A549 (cell line): ENCODE measurements at regions not wholly inside any gene's neighbourhood (a gene's known extent, or its start where the extent isn't known, plus 50 kb on each side); places are given as distances from the start of the nearest gene placed in this dataset.

Source experiments
- ATAC-seq, 2 experiments: fragments of 200-7000 bp in 1 of 2; fragments of >200 bp in 1 of 2; cut with Nextera tagmentation in 1 of 2; cut with Tn5 transposase in 1 of 2; 3 replicates each; pipeline versions ENCODE4 v1.8.0 to v1.9.1; 2018 to 2020; ENCODE audit warnings: mild to moderate bottlenecking in 1 of 2, moderate library complexity in 1 of 2
- CTCF ChIA-PET: fragments of 300-600 bp; sonication (Branson Sonifier 250); formaldehyde crosslinking; extraction: SDS; loops from one replicate; lab custom pipeline; 2021; ENCODE audit warnings: antibody characterized with exemption, inconsistent platforms; lab: Yijun Ruan, JAX
- POLR2A ChIA-PET: fragments of 350-600 bp; formaldehyde crosslinking; extraction: SDS; loops from one replicate; lab custom pipeline; 2021; ENCODE audit warnings: antibody characterized with exemption, inconsistent platforms; lab: Yijun Ruan, JAX
- DNase-seq, 2 experiments: peaks; one replicate each; pipeline versions ENCODE4 v3.0.0 to v3.0.0-alpha.2; 2011 to 2016; ENCODE audit warnings: low read depth in 1 of 2, low spot score in 1 of 2
- FAIRE-seq: peaks from 2 replicates; lab custom pipeline; 2011; peaks lifted over from hg19 to GRCh38; lab: Jason Lieb, UNC
- H3K27ac ChIP-seq, 2 experiments: fragments of >200 bp; sonication (Bioruptor Twin); formaldehyde crosslinking; 3 replicates each; pipeline ENCODE4 v1.5.1; 2016 to 2017
- H3K4me1 ChIP-seq: fragments of >200 bp; sonication (Bioruptor Twin); formaldehyde crosslinking; 3 replicates; pipeline ENCODE4 v1.6.1; 2016
- H3K4me2 ChIP-seq: fragments of >200 bp; sonication (Bioruptor Twin); formaldehyde crosslinking; 3 replicates; pipeline ENCODE4 v1.6.1; 2016
- H3K4me3 ChIP-seq: fragments of >200 bp; sonication (Bioruptor Twin); formaldehyde crosslinking; 3 replicates; pipeline ENCODE4 v1.5.1; 2016
- H3K9me3 ChIP-seq: fragments of >200 bp; sonication (Bioruptor Twin); formaldehyde crosslinking; 3 replicates; pipeline ENCODE4 v1.6.1; 2016
- BCL3 ChIP-seq: fragments of >200 bp; sonication (Bioruptor Twin); formaldehyde crosslinking; IDR thresholded peaks from 3 replicates; pipeline ENCODE4 v1.6.1; 2016
- CBX2 ChIP-seq: fragments of 200-600 bp; sonication (generic); IDR thresholded peaks from 2 replicates; pipeline ENCODE4 v1.6.1; 2016; ENCODE audit warnings: low read depth, mild to moderate bottlenecking, borderline replicate concordance
- CEBPB ChIP-seq, 2 experiments: fragments of >200 bp in 1 of 2; sonication (Bioruptor Twin) in 1 of 2; formaldehyde crosslinking in 1 of 2; IDR thresholded peaks; 2 replicates each; pipeline ENCODE4 v1.6.1; 2012 to 2016
- CTCF ChIP-seq: fragments of >200 bp; sonication (Bioruptor Twin); formaldehyde crosslinking; IDR thresholded peaks from 3 replicates; pipeline ENCODE4 v1.5.1; 2016
- ESRRA ChIP-seq: fragments of 150-350 bp; IDR thresholded peaks from 2 replicates; pipeline ENCODE4 v1.6.1; 2014; ENCODE audit warnings: mild to moderate bottlenecking, low read length, borderline replicate concordance
- GATA3 ChIP-seq: IDR thresholded peaks from 2 replicates; pipeline ENCODE4 v1.6.1; 2012; ENCODE audit warnings: borderline replicate concordance
- HES2 ChIP-seq: fragments of >200 bp; sonication (Bioruptor Twin); formaldehyde crosslinking; IDR thresholded peaks from 2 replicates; pipeline ENCODE4 v1.6.1; 2016
- HEYL ChIP-seq: fragments of 250-450 bp; sonication (Bioruptor Pico); IDR thresholded peaks from 2 replicates; pipeline ENCODE4 v1.8.0; 2021; ENCODE audit warnings: mild to moderate bottlenecking, moderate library complexity
- HMGXB4 ChIP-seq: fragments of 250-450 bp; sonication (Bioruptor Pico); IDR thresholded peaks from 2 replicates; pipeline ENCODE4 v1.5.0; 2021; ENCODE audit warnings: mild to moderate bottlenecking, moderate library complexity, borderline replicate concordance
- MAFK ChIP-seq: fragments of 450-650 bp; IDR thresholded peaks from 2 replicates; pipeline ENCODE4 v1.6.1; 2014; ENCODE audit not compliant: partially characterized antibody
- MYC ChIP-seq: IDR thresholded peaks from 2 replicates; pipeline ENCODE4 v1.6.1; 2012; ENCODE audit warnings: mild to moderate bottlenecking, inconsistent platforms, low read length, improper control_type of control experiment, borderline replicate concordance
- PBX3 ChIP-seq: IDR thresholded peaks from 2 replicates; pipeline ENCODE4 v1.6.1; 2012
- POLR2AphosphoS2 ChIP-seq: conservative IDR thresholded peaks from 2 replicates; pipeline ENCODE4 v1.6.1; 2012; ENCODE audit warnings: low read length, improper control_type of control experiment, inconsistent platforms
- RAD21 ChIP-seq, 2 experiments: fragments of >200 bp in 1 of 2; sonication (Bioruptor Twin) in 1 of 2; formaldehyde crosslinking in 1 of 2; IDR thresholded peaks in 1 of 2; conservative IDR thresholded peaks in 1 of 2; 2 replicates in 1 of 2; 3 replicates in 1 of 2; pipeline ENCODE4 v1.6.1; 2012 to 2018; ENCODE audit warnings: inconsistent platforms in 1 of 2
- RARB ChIP-seq: fragments of 250-450 bp; sonication (Bioruptor Pico); IDR thresholded peaks from 2 replicates; pipeline ENCODE4 v1.8.0; 2021; ENCODE audit warnings: mild to moderate bottlenecking, moderate library complexity
- RFX5 ChIP-seq: fragments of 450-650 bp; IDR thresholded peaks from 2 replicates; pipeline ENCODE4 v1.7.1; 2014; ENCODE audit warnings: antibody characterized with exemption, mild to moderate bottlenecking, moderate library complexity
- SMC3 ChIP-seq: fragments of >200 bp; sonication (Bioruptor Twin); formaldehyde crosslinking; IDR thresholded peaks from 3 replicates; pipeline ENCODE4 v1.6.1; 2018; ENCODE audit warnings: inconsistent platforms
- TP53 ChIP-seq: fragments of 250-450 bp; sonication (Bioruptor Pico); IDR thresholded peaks from 2 replicates; pipeline ENCODE4 v1.5.0; 2021; ENCODE audit warnings: mild to moderate bottlenecking, moderate library complexity
- ZC3H11A ChIP-seq: fragments of 450-650 bp; IDR thresholded peaks from 2 replicates; pipeline ENCODE4 v1.6.1; 2014; ENCODE audit warnings: antibody characterized with exemption, mild to moderate bottlenecking
- ZFP36 ChIP-seq: fragments of 450-650 bp; IDR thresholded peaks from 2 replicates; pipeline ENCODE4 v1.6.1; 2014; ENCODE audit warnings: borderline replicate concordance; ENCODE audit not compliant: partially characterized antibody
- ZNF302 ChIP-seq: fragments of 250-450 bp; sonication (Bioruptor Pico); IDR thresholded peaks from 2 replicates; pipeline ENCODE4 v1.9.0; 2021; ENCODE audit warnings: inconsistent platforms, mild to moderate bottlenecking, moderate library complexity
- ZSCAN20 ChIP-seq: fragments of 250-450 bp; sonication (Bioruptor Pico); IDR thresholded peaks from 2 replicates; pipeline ENCODE4 v1.8.0; 2022; ENCODE audit warnings: mild to moderate bottlenecking, moderate library complexity
- WGBS: methylation state at CpG from one replicate; pipeline ENCODE4 v1.1.6; 2017; ENCODE audit errors: missing lambda C conversion rate; 5-methylcytosine and 5-hydroxymethylcytosine counted together

DNA sequence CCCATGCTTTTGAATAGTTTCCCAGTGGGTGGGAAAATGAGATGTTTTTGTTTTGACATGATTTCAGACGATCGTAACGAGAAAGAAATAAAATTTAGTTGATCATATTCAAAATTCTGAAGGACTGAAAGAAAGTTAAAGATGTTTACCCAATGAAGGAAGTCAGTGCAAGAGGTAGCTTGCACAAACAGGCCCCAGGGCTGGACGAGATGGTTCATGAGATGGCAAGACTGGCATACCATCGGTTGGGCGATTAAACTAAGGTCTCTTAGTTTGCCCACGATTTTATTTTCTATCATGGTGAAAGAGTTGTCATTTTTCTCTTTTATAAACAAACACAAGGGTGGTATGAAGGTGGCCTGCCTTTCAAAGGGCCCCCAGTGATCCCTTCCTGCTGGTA, 124.5 kb upstream of the TBX5 start:
- H3K4me2 ChIP-seq: no peak overlapping the region
- 17% methylated on average over 7 of the region's 7 CpGs for WGBS
- no peak overlapping the region for H3K27ac ChIP-seq
- ChIA-PET POLR2A (no interaction called here), CTCF (no interaction called here)
- TF ChIP-seq HMGXB4 (CRISPR knock-in tag): no peak
- no peak for TF ChIP-seq MAFK
- no peak for TF ChIP-seq RARB (CRISPR knock-in tag)
- no peak for TF ChIP-seq CEBPB (IDR thresholded peaks at IDR 0.05)
- TF ChIP-seq BCL3: no peak
- TF ChIP-seq HEYL (CRISPR knock-in tag): no peak
- DNase-seq (no peak), ATAC-seq (no peak), FAIRE-seq (no peak)
- H3K9me3 ChIP-seq: peaks cover under 1% of the 10 kb centered on the region; the same call in 1 of the 3 replicates
- no peak overlapping the region for H3K4me3 ChIP-seq
- no peaks in the 10 kb centered on the region for H3K4me1 ChIP-seq

- WGBS: 64% methylated on average over 2 of the region's 2 CpGs
- no peak overlapping the region for H3K4me3 ChIP-seq
- no peak for DNase-seq
- TF ChIP-seq GATA3 (no peak), HES2 (no peak), RFX5 (no peak), CBX2 (no peak), MYC (no peak), SMC3 (no peak), ZFP36 (no peak), ZNF302 (CRISPR knock-in tag) (no peak), RAD21 (conservative IDR thresholded peaks at IDR 0.05 in 1 of 2, IDR thresholded peaks at IDR 0.05 in 1 of 2) (no peak), PBX3 (no peak), ESRRA (no peak), POLR2AphosphoS2 (no peak), HMGXB4 (CRISPR knock-in tag) (no peak), CTCF (no peak), MAFK (no peak), TP53 (CRISPR knock-in tag) (no peak), ZC3H11A (no peak), ZSCAN20 (CRISPR knock-in tag) (no peak)
- TF ChIP-seq, all 56 proteins: peak for 0
- ATAC-seq (no peak), FAIRE-seq (no peak)
- peaks cover 5% of the 10 kb centered on the region; the same call in 1 of the 3 replicates for H3K9me3 ChIP-seq
- no peak overlapping the region for H3K27ac ChIP-seq
- ChIA-PET CTCF (interaction anchor here (1.4 to 1.5 kb wide), 2 partner anchors 22 to 549 kb away, joined by 3 to 4 read pairs; no protein-coding TSS in a partner anchor), POLR2A (no interaction called here)
- H3K4me2 ChIP-seq: no peak overlapping the region
- no peaks in the 10 kb centered on the region for H3K4me1 ChIP-seq
These were observed 124.0 kb upstream of the TBX5 start for GRCh38 chr12:114529966-114530365.
